ENCODE measurements at regions not wholly inside any gene's neighbourhood (a gene's known extent, or its start where the extent isn't known, plus 50 kb on each side); places are given as distances from the start of the nearest gene placed in this dataset.

- TF ChIP-seq PPARA (CRISPR knock-in tag; IDR thresholded peaks at IDR 0.05; ENCODE audit: borderline replicate concordance) (no peak), CSRNP3 (CRISPR knock-in tag; IDR thresholded peaks at IDR 0.05) (no peak), ZFP30 (CRISPR knock-in tag; IDR thresholded peaks at IDR 0.05) (no peak), ZNF8 (CRISPR knock-in tag; IDR thresholded peaks at IDR 0.05) (no peak), ISL1 (CRISPR knock-in tag; IDR thresholded peaks at IDR 0.05) (no peak), GLIS3 (CRISPR knock-in tag; IDR thresholded peaks at IDR 0.05) (no peak), BACH2 (CRISPR knock-in tag; IDR thresholded peaks at IDR 0.05; ENCODE audit: borderline replicate concordance) (no peak), ZNF70 (CRISPR knock-in tag; IDR thresholded peaks at IDR 0.05) (no peak)
- TF ChIP-seq, protein P1, sequence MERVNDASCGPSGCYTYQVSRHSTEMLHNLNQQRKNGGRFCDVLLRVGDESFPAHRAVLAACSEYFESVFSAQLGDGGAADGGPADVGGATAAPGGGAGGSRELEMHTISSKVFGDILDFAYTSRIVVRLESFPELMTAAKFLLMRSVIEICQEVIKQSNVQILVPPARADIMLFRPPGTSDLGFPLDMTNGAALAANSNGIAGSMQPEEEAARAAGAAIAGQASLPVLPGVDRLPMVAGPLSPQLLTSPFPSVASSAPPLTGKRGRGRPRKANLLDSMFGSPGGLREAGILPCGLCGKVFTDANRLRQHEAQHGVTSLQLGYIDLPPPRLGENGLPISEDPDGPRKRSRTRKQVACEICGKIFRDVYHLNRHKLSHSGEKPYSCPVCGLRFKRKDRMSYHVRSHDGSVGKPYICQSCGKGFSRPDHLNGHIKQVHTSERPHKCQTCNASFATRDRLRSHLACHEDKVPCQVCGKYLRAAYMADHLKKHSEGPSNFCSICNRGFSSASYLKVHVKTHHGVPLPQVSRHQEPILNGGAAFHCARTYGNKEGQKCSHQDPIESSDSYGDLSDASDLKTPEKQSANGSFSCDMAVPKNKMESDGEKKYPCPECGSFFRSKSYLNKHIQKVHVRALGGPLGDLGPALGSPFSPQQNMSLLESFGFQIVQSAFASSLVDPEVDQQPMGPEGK (CRISPR knock-in tag; IDR thresholded peaks at IDR 0.05; ENCODE audit: borderline replicate concordance): no peak
- TF ChIP-seq, protein P2, sequence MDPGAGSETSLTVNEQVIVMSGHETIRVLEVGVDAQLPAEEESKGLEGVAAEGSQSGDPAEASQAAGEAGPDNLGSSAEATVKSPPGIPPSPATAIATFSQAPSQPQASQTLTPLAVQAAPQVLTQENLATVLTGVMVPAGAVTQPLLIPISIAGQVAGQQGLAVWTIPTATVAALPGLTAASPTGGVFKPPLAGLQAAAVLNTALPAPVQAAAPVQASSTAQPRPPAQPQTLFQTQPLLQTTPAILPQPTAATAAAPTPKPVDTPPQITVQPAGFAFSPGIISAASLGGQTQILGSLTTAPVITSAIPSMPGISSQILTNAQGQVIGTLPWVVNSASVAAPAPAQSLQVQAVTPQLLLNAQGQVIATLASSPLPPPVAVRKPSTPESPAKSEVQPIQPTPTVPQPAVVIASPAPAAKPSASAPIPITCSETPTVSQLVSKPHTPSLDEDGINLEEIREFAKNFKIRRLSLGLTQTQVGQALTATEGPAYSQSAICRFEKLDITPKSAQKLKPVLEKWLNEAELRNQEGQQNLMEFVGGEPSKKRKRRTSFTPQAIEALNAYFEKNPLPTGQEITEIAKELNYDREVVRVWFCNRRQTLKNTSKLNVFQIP (CRISPR knock-in tag; IDR thresholded peaks at IDR 0.05; ENCODE audit: borderline replicate concordance, low read depth): no peak
These were observed 761.6 kb upstream of the RGS18 start for GRCh38 chr1:191396622-191397021.

All from SK-N-SH treated with all-trans-retinoic acid at 6 μM for 48 hours (cell line).